HL-60 (cell line): ENCODE measurements at regions not wholly inside any gene's neighbourhood (a gene's known extent, or its start where the extent isn't known, plus 50 kb on each side); places are given as distances from the start of the nearest gene placed in this dataset.

Experiments
- DNase-seq, 2 experiments: peaks; one replicate each; pipeline ENCODE4 v3.0.0-alpha.2; 2010 to 2020; ENCODE audit warnings: low read depth in 1 of 2, low spot score in 1 of 2
- H3K27ac ChIP-seq: fragments of 250-450 bp; sonication (Bioruptor Pico); replicated peaks from 2 replicates; pipeline ENCODE4 v1.5.1; 2020; ENCODE audit warnings: mild to moderate bottlenecking, moderate library complexity
- H3K27me3 ChIP-seq: fragments of 250-450 bp; sonication (Bioruptor Pico); 2 replicates; pipeline ENCODE4 v1.5.1; 2021; ENCODE audit warnings: mild to moderate bottlenecking, moderate library complexity; ENCODE audit not compliant: insufficient read depth, poor library complexity, severe bottlenecking
- H3K4me3 ChIP-seq: replicated peaks from 2 replicates; pipeline ENCODE4 v1.5.1; 2011; ENCODE audit warnings: mild to moderate bottlenecking, control low read depth, low read length; ENCODE audit not compliant: insufficient read depth
- CTCF ChIP-seq: IDR thresholded peaks from one replicate; pipeline ENCODE4 v1.5.1; 2011; ENCODE audit warnings: low read length, control low read depth, inconsistent platforms; ENCODE audit not compliant: insufficient read depth
- GABPA ChIP-seq: IDR thresholded peaks from 2 replicates; pipeline ENCODE4 v1.6.1; 2012; ENCODE audit warnings: low read depth
- POLR2AphosphoS5 ChIP-seq: IDR thresholded peaks from 2 replicates; pipeline ENCODE4 v1.6.1; 2012; ENCODE audit warnings: low read depth
- REST ChIP-seq: IDR thresholded peaks from 2 replicates; pipeline ENCODE4 v1.6.1; 2012; ENCODE audit warnings: low read depth; ENCODE audit not compliant: insufficient replicate concordance
- SPI1 ChIP-seq: IDR thresholded peaks from 2 replicates; pipeline ENCODE4 v1.6.1; 2012; ENCODE audit warnings: low read depth, mild to moderate bottlenecking, borderline replicate concordance

GRCh38 chr1:217193151-217193550, 437.7 kb downstream of the GPATCH2 start:
- Histone ChIP-seq H3K27me3 (no peaks in the 10 kb centered on the region), H3K27ac (no peak overlapping the region), H3K4me3 (no peak overlapping the region)
- TF ChIP-seq SPI1 (no peak), REST (no peak)
- DNase-seq = no peak

DNA sequence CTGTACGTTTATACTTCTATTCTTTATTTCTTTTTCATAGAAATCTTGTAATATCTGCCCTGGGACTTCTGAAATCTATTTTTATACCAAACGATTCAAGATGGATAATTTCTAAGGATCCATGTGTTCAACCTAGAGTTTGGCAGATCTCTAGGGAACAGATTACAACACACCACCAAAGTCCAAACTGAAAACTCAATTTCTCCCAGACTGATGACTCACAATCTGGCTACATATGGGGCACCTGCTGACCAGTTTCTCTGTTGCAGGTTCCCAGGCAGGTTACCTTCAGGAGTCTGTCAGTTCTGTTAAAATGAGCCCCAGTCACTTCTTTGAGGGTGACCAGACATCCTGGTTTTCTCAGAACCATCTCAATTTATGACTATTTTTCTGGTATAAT, 439.4 kb downstream of the GPATCH2 start:
- Histone ChIP-seq H3K27ac (no peak overlapping the region), H3K27me3 (no peaks in the 10 kb centered on the region), H3K4me3 (no peak overlapping the region)
- no peak for DNase-seq
- TF ChIP-seq GABPA (no peak), REST (no peak), SPI1 (no peak), POLR2AphosphoS5 (no peak), CTCF (no peak)

GRCh38 chr1:217190359-217190758, 440.5 kb downstream of the GPATCH2 start:
- no peaks in the 10 kb centered on the region for H3K27me3 ChIP-seq
- H3K27ac ChIP-seq = no peak overlapping the region
- no peak for DNase-seq
- no peak for TF ChIP-seq CTCF
- TF ChIP-seq SPI1 = no peak
- TF ChIP-seq REST = no peak
- no peak for TF ChIP-seq POLR2AphosphoS5
- no peak for TF ChIP-seq GABPA
- H3K4me3 ChIP-seq = no peak overlapping the region

- TF ChIP-seq POLR2AphosphoS5 (no peak), GABPA (no peak), CTCF (no peak), REST (no peak), SPI1 (no peak)
- no peak overlapping the region for H3K27ac ChIP-seq
- H3K27me3 ChIP-seq = no peaks in the 10 kb centered on the region
- no peak for DNase-seq
- no peak overlapping the region for H3K4me3 ChIP-seq
Measured at GRCh38 chr1:217189362-217189761, 441.5 kb downstream of the GPATCH2 start.
